SK-N-SH treated with all-trans-retinoic acid at 6 μM for 48 hours (cell line): ENCODE measurements at regions not wholly inside any gene's neighbourhood (a gene's known extent, or its start where the extent isn't known, plus 50 kb on each side); places are given as distances from the start of the nearest gene placed in this dataset.

Experiments
- ATAC-seq: fragments of 200-7000 bp; cut with Tn5 transposase; 3 replicates; pipeline ENCODE4 v1.9.1; 2020; ENCODE audit warnings: mild to moderate bottlenecking, moderate library complexity
- ARNTL ChIP-seq: fragments of 450-650 bp; formaldehyde crosslinking; IDR thresholded peaks from 2 replicates; pipeline ENCODE4 v1.5.0; 2020; ENCODE audit warnings: low read depth, mild to moderate bottlenecking, moderate library complexity, borderline replicate concordance
- CREB5 ChIP-seq: fragments of 250-450 bp; sonication (Bioruptor Pico); IDR thresholded peaks from 2 replicates; pipeline ENCODE4 v1.5.1; 2020; ENCODE audit warnings: low read depth, mild to moderate bottlenecking, moderate library complexity
- CSDC2 ChIP-seq: fragments of 250-450 bp; sonication (Bioruptor Pico); IDR thresholded peaks from 2 replicates; pipeline ENCODE4 v1.5.0; 2020; ENCODE audit warnings: mild to moderate bottlenecking, moderate library complexity
- CSRNP3 ChIP-seq: fragments of 250-450 bp; sonication (Bioruptor Pico); IDR thresholded peaks from 2 replicates; pipeline ENCODE4 v1.5.1; 2021; ENCODE audit warnings: mild to moderate bottlenecking, moderate library complexity
- ESRRG ChIP-seq: fragments of 250-450 bp; sonication (Bioruptor Pico); IDR thresholded peaks from 2 replicates; pipeline ENCODE4 v1.6.1; 2021; ENCODE audit warnings: mild to moderate bottlenecking
- GLIS3 ChIP-seq: fragments of 250-450 bp; sonication (Bioruptor Pico); IDR thresholded peaks from 2 replicates; pipeline ENCODE4 v1.5.0; 2020; ENCODE audit warnings: mild to moderate bottlenecking, moderate library complexity
- ISL1 ChIP-seq: fragments of 250-450 bp; sonication (Bioruptor Pico); IDR thresholded peaks from 2 replicates; pipeline ENCODE4 v2.1.2; 2022; ENCODE audit warnings: mild to moderate bottlenecking, moderate library complexity
- OSR1 ChIP-seq: fragments of 250-450 bp; sonication (Bioruptor Pico); IDR thresholded peaks from 2 replicates; pipeline ENCODE4 v1.8.0; 2022; ENCODE audit warnings: moderate library complexity, mild to moderate bottlenecking, inconsistent platforms
- PPARA ChIP-seq: fragments of 250-450 bp; sonication (Bioruptor Pico); IDR thresholded peaks from 2 replicates; pipeline ENCODE4 v1.5.0; 2020; ENCODE audit warnings: mild to moderate bottlenecking, borderline replicate concordance
- RARB ChIP-seq: fragments of 250-450 bp; sonication (Bioruptor Pico); IDR thresholded peaks from 2 replicates; pipeline ENCODE4 v1.8.0; 2021; ENCODE audit warnings: mild to moderate bottlenecking, moderate library complexity
- TOX ChIP-seq: fragments of 250-450 bp; sonication (Bioruptor Pico); IDR thresholded peaks from 2 replicates; pipeline ENCODE4 v1.8.0; 2021; ENCODE audit warnings: mild to moderate bottlenecking, moderate library complexity, borderline replicate concordance
- ZC3H10 ChIP-seq: fragments of 250-450 bp; sonication (Bioruptor Pico); IDR thresholded peaks from 2 replicates; pipeline ENCODE4 v1.5.1; 2021; ENCODE audit warnings: mild to moderate bottlenecking, moderate library complexity
- ZNF565 ChIP-seq: fragments of 450-650 bp; formaldehyde crosslinking; conservative IDR thresholded peaks from 2 replicates; pipeline ENCODE4 v1.5.0; 2020; ENCODE audit warnings: low read depth, mild to moderate bottlenecking, moderate library complexity
- ZNF70 ChIP-seq: fragments of 450-650 bp; formaldehyde crosslinking; IDR thresholded peaks from 2 replicates; pipeline ENCODE4 v1.5.0; 2020; ENCODE audit warnings: mild to moderate bottlenecking, moderate library complexity
- ZNF8 ChIP-seq: fragments of 450-650 bp; formaldehyde crosslinking; IDR thresholded peaks from 2 replicates; pipeline ENCODE4 v1.5.0; 2020; ENCODE audit warnings: mild to moderate bottlenecking, moderate library complexity
- TF ChIP-seq, protein P1 (sequence below): fragments of 250-450 bp; sonication (Bioruptor Pico); IDR thresholded peaks from 2 replicates; pipeline ENCODE4 v1.5.0; 2020; ENCODE audit warnings: mild to moderate bottlenecking, moderate library complexity
- TF ChIP-seq, protein P2 (sequence below): fragments of 250-450 bp; sonication (Bioruptor Pico); IDR thresholded peaks from 2 replicates; pipeline ENCODE4 v1.8.0; 2021; ENCODE audit warnings: low read depth, mild to moderate bottlenecking, moderate library complexity, borderline replicate concordance

DNA sequence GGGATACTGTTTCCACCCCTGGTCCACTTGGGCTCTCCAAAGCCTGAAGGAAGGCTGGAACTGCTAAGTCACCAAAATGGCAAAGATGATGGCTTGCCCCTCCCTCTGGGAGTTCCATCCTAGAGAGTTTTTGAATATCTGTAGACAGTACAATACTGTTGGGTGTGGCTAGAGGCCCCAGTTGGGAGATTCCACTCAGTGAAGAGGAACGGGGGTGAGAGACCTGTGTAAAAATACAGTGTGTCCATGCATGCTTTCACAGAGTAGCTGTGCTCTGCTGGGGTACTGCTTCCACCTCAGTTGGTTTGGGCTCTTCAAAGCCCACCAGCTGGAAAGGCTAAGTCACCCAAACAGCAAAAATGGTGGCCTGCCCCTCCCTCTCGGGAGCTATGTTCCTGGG lies 109.8 kb upstream of the APOOL start (continued):
- no peak for TF ChIP-seq CSRNP3 (CRISPR knock-in tag)

GRCh38 chrX:84907324-84907968 lies 96.2 kb upstream of the APOOL start:
- TF ChIP-seq OSR1 (CRISPR knock-in tag) (no peak), ZNF70 (CRISPR knock-in tag) (no peak), TOX (no peak), GLIS3 (CRISPR knock-in tag) (no peak), ISL1 (CRISPR knock-in tag) (no peak), ZNF565 (no peak), CSRNP3 (CRISPR knock-in tag) (no peak)
- TF ChIP-seq, protein P1, sequence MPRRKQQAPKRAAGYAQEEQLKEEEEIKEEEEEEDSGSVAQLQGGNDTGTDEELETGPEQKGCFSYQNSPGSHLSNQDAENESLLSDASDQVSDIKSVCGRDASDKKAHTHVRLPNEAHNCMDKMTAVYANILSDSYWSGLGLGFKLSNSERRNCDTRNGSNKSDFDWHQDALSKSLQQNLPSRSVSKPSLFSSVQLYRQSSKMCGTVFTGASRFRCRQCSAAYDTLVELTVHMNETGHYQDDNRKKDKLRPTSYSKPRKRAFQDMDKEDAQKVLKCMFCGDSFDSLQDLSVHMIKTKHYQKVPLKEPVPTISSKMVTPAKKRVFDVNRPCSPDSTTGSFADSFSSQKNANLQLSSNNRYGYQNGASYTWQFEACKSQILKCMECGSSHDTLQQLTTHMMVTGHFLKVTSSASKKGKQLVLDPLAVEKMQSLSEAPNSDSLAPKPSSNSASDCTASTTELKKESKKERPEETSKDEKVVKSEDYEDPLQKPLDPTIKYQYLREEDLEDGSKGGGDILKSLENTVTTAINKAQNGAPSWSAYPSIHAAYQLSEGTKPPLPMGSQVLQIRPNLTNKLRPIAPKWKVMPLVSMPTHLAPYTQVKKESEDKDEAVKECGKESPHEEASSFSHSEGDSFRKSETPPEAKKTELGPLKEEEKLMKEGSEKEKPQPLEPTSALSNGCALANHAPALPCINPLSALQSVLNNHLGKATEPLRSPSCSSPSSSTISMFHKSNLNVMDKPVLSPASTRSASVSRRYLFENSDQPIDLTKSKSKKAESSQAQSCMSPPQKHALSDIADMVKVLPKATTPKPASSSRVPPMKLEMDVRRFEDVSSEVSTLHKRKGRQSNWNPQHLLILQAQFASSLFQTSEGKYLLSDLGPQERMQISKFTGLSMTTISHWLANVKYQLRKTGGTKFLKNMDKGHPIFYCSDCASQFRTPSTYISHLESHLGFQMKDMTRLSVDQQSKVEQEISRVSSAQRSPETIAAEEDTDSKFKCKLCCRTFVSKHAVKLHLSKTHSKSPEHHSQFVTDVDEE (CRISPR knock-in tag), result no peak
- TF ChIP-seq, protein P2, sequence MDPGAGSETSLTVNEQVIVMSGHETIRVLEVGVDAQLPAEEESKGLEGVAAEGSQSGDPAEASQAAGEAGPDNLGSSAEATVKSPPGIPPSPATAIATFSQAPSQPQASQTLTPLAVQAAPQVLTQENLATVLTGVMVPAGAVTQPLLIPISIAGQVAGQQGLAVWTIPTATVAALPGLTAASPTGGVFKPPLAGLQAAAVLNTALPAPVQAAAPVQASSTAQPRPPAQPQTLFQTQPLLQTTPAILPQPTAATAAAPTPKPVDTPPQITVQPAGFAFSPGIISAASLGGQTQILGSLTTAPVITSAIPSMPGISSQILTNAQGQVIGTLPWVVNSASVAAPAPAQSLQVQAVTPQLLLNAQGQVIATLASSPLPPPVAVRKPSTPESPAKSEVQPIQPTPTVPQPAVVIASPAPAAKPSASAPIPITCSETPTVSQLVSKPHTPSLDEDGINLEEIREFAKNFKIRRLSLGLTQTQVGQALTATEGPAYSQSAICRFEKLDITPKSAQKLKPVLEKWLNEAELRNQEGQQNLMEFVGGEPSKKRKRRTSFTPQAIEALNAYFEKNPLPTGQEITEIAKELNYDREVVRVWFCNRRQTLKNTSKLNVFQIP, result no peak
- ATAC-seq, result peak; percentile 62

DNA sequence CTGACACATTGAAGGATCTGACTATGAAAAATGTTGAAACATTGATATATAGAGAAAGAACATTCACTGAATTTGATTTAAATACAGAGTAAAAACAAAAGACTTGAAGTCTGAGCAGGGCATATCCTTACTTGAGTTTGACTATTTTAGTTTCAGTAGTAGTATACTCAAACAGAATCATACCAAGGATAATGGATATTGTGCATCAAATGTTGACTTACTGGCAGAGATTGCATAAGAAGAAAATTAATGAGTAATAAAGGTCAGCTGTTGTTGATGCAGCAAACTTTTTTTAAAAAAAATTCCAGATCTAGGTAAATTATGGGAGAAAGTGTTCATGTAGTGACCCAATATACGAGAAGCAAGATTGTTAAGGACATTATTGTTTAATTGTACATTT lies 94.5 kb upstream of the APOOL start:
- ATAC-seq, result no peak
- TF ChIP-seq CSRNP3 (CRISPR knock-in tag) (no peak), ZC3H10 (CRISPR knock-in tag) (no peak), ARNTL (CRISPR knock-in tag) (no peak), ESRRG (CRISPR knock-in tag) (no peak), ZNF8 (CRISPR knock-in tag) (no peak), PPARA (no peak), CSDC2 (CRISPR knock-in tag) (no peak), ISL1 (CRISPR knock-in tag) (no peak), CREB5 (CRISPR knock-in tag) (no peak), OSR1 (CRISPR knock-in tag) (no peak), TOX (no peak), RARB (CRISPR knock-in tag) (no peak)
- TF ChIP-seq, protein P2, result no peak
- TF ChIP-seq, all 23 proteins: peak for 0
